Stimulated activated CD4-positive, alpha-beta T cell treated with anti-CD3 and anti-CD28 coated beads, Interleukin-2, amount 100 ng/mL, for 48 hours (primary cell): ENCODE measurements at regions not wholly inside any gene's neighbourhood (a gene's known extent, or its start where the extent isn't known, plus 50 kb on each side); places are given as distances from the start of the nearest gene placed in this dataset.

Experiments
- DNase-seq, 2 donors: peaks; one replicate each; pipeline ENCODE4 v3.0.0-alpha.2; 2020

DNA sequence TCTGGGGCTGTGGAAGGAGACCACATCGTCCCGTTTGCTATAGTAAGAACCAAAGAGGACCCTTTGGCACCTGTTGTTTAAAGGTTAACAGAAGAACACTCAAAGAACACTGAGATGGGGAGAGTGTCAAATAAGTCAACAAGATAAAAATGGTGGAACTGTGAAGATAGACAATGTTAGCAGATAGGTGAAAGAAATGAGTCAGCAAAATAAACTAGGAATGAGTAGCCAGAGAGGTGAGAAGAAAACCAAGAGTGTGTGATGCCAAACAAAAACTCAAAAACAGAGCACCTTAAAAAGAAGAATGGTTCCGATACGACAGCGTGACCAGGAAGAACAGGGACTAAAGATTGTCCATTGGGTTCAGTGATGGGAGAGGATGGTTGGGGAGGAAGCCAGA is 74.7 kb upstream of the PIWIL1 start:
- no peak for DNase-seq

DNA sequence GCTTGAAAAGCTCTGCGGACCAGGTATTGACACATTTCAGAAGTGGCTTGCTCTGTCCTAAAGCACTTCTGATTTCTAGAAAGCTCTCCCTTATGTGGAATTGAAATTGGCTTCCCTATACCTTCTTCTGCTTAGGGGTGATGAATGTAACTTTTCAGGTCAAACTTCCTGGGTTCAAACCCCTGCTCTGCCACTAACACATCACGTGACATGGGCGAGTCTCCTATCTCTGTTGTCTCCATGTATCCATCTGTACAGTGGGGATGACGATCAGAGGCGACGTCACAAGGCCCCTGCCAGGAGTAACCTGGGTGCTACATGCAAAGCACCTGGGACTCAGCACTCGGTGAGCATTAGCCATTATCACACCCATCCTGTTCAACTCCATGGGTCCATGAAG is 73.7 kb upstream of the PIWIL1 start:
- no peak for DNase-seq

GRCh38 chr12:130266751-130267150 is 70.9 kb upstream of the PIWIL1 start:
- no peak for DNase-seq

- DNase-seq = no peak
These were observed 57.5 kb upstream of the PIWIL1 start for GRCh38 chr12:130280231-130280630.

DNA sequence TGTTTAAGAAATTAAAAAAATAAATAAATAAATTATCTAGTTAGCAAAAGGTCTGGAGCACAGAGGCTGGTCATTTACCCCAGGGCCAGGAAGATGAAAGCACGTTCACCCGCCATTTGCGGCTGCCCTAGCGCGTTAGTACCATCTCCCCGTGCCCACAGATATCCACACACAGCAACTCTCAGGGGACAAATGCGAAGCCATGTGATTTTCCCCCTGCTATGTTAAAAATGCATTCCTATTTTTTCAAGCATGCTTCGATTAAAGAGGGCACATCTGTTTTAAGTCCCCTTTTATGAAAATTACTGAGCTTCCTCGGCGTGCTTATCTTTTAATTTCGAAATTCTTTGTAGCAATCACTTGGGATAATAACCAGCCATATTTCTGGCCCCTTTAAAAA is 56.9 kb upstream of the PIWIL1 start:
- no peak for DNase-seq

DNA sequence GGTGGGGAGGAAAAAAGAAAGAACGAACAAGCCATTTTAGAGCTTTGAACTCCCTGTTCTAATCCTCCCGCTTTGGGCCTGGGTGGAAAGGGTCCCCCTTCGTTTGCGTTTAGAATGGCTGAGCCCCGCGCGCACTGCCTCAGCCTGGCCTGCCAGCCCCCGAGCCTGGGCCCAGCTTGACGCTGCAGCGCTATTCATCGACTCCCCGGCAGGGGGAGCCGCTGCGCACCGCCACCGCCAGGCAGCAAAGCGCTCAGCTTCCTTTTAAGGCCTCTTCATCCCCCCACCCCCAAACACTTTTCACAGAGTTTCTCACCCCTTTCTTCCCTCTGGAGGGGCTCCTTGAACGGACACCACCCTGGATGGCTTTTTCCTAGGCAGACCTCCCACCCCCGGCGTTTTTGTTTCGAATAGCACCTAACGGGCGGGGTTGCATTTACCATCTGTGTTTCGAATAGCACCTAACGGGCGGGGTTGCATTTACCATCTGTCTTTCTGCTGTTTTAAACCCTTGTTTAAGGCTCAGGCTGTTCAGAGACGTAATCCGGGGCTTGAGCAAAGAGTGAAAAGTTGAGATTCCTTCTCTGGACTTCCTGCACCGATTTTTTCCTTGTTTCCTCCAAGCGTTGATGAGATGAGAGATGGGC is 56.4 kb upstream of the PIWIL1 start:
- peak; percentile 28 to 58 for DNase-seq

- no peak for DNase-seq
These were observed 51.6 kb upstream of the PIWIL1 start for GRCh38 chr12:130286041-130286440.

- DNase-seq = no peak
These were observed 50.8 kb upstream of the PIWIL1 start for GRCh38 chr12:130286741-130287440.
